GM23338 (cell line): ENCODE measurements at regions not wholly inside any gene's neighbourhood (a gene's known extent, or its start where the extent isn't known, plus 50 kb on each side); places are given as distances from the start of the nearest gene placed in this dataset.

ENCODE experiments used
- ATAC-seq: fragments of 200-7000 bp; cut with Tn5 transposase; 3 replicates; pipeline ENCODE4 v1.9.1; 2020
- DNase-seq: peaks from one replicate; pipeline ENCODE4 v3.0.0-alpha.2; 2015; ENCODE audit warnings: low spot score
- H2AFZ ChIP-seq: fragments of 200-600 bp; sonication (generic); 2 replicates; pipeline ENCODE4 v1.8.0; 2016; ENCODE audit warnings: antibody characterized with exemption, mild to moderate bottlenecking, moderate library complexity
- H3F3A ChIP-seq: fragments of 200-600 bp; sonication (generic); replicated peaks from 2 replicates; pipeline ENCODE4 v1.8.0; 2017; ENCODE audit warnings: antibody characterized with exemption, mixed run types, low read depth
- H3K27ac ChIP-seq: fragments of 200-600 bp; sonication (generic); 2 replicates; pipeline ENCODE4 v1.6.1; 2016; ENCODE audit warnings: low read depth
- H3K27me3 ChIP-seq: fragments of 200-600 bp; sonication (generic); 2 replicates; pipeline ENCODE4 v1.8.0; 2016; ENCODE audit warnings: mild to moderate bottlenecking, mixed run types, moderate library complexity; ENCODE audit not compliant: insufficient read depth
- H3K36me3 ChIP-seq: fragments of 200-600 bp; sonication (generic); 2 replicates; pipeline ENCODE4 v1.8.0; 2016; ENCODE audit warnings: mild to moderate bottlenecking; ENCODE audit not compliant: insufficient read depth
- H3K4me1 ChIP-seq: fragments of 200-600 bp; sonication (generic); 2 replicates; pipeline ENCODE4 v1.8.0; 2016; ENCODE audit warnings: mild to moderate bottlenecking, moderate library complexity; ENCODE audit not compliant: insufficient read depth
- H3K4me2 ChIP-seq: fragments of 200-600 bp; sonication (generic); 2 replicates; pipeline ENCODE4 v1.7.1; 2017; ENCODE audit warnings: mixed run types
- H3K4me3 ChIP-seq: fragments of 200-600 bp; sonication (generic); 2 replicates; pipeline ENCODE4 v1.6.1; 2016; ENCODE audit warnings: mixed run types
- H3K79me2 ChIP-seq: fragments of 200-600 bp; sonication (generic); replicated peaks from 2 replicates; pipeline ENCODE4 v1.8.0; 2017; ENCODE audit warnings: mild to moderate bottlenecking; ENCODE audit not compliant: insufficient read depth
- H3K9me2 ChIP-seq: fragments of 200-600 bp; sonication (generic); 2 replicates; pipeline ENCODE4 v1.8.0; 2017; ENCODE audit not compliant: insufficient read depth
- H4K20me1 ChIP-seq: fragments of 200-600 bp; sonication (generic); replicated peaks from 2 replicates; pipeline ENCODE4 v1.8.0; 2017; ENCODE audit warnings: mild to moderate bottlenecking; ENCODE audit not compliant: insufficient read depth
- H3K27ac Mint-ChIP-seq: 2 replicates; pipeline ENCODE4 v1.8.0; 2020; ENCODE audit warnings: inconsistent platforms, mild to moderate bottlenecking, moderate library complexity, mixed read lengths
- H3K27me3 Mint-ChIP-seq: 3 replicates; pipeline ENCODE4 v1.8.0; 2022; ENCODE audit warnings: low read depth, mild to moderate bottlenecking, moderate library complexity, mixed read lengths, inconsistent platforms; ENCODE audit not compliant: insufficient read depth, poor library complexity
- H3K36me3 Mint-ChIP-seq: 3 replicates; pipeline ENCODE4 v1.8.0; 2021; ENCODE audit warnings: low read depth, mild to moderate bottlenecking, inconsistent platforms, moderate library complexity, mixed read lengths
- H3K4me1 Mint-ChIP-seq: 3 replicates; pipeline ENCODE4 v1.8.0; 2020; ENCODE audit warnings: mild to moderate bottlenecking, inconsistent platforms, mixed read lengths
- H3K4me3 Mint-ChIP-seq: 3 replicates; pipeline ENCODE4 v1.8.0; 2021; ENCODE audit warnings: moderate library complexity, mild to moderate bottlenecking, inconsistent platforms, mixed read lengths
- H3K9me3 Mint-ChIP-seq: 3 replicates; pipeline ENCODE4 v1.8.0; 2020; ENCODE audit warnings: moderate library complexity, mild to moderate bottlenecking, inconsistent platforms, mixed read lengths
- CREB1 ChIP-seq: fragments of 250-450 bp; sonication (Bioruptor Pico); IDR thresholded peaks from 2 replicates; pipeline ENCODE4 v1.5.0; 2020; ENCODE audit warnings: low read depth, mild to moderate bottlenecking, moderate library complexity
- CTCF ChIP-seq, 2 experiments: fragments of 200-600 bp in 1 of 2; sonication (generic) in 1 of 2; conservative IDR thresholded peaks; 2 replicates each; pipeline versions ENCODE4 v1.5.1 to v1.6.1; 2016 to 2017; ENCODE audit warnings: antibody characterized with exemption in 2 of 2, low read depth in 2 of 2, mild to moderate bottlenecking in 2 of 2, moderate library complexity in 1 of 2
- EZH2 ChIP-seq: fragments of 200-600 bp; sonication (generic); IDR thresholded peaks from one replicate; pipeline ENCODE4 v1.8.0; 2017; ENCODE audit warnings: antibody characterized with exemption, mild to moderate bottlenecking, low read depth; ENCODE audit not compliant: unreplicated experiment
- EZH2phosphoT487 ChIP-seq: fragments of 200-600 bp; sonication (generic); IDR thresholded peaks from one replicate; pipeline ENCODE4 v1.8.1; 2018; ENCODE audit warnings: antibody characterized with exemption; ENCODE audit not compliant: unreplicated experiment
- JUNB ChIP-seq: IDR thresholded peaks from one replicate; pipeline ENCODE4 v1.6.1; 2016; ENCODE audit warnings: antibody characterized with exemption; ENCODE audit not compliant: unreplicated experiment
- NANOG ChIP-seq: IDR thresholded peaks from 2 replicates; pipeline ENCODE4 v1.6.1; 2016; ENCODE audit warnings: antibody characterized with exemption, borderline replicate concordance
- POLR2AphosphoS5 ChIP-seq: IDR thresholded peaks from 2 replicates; pipeline ENCODE4 v1.6.1; 2016; ENCODE audit warnings: antibody characterized with exemption, low read depth
- STAT1 ChIP-seq: IDR thresholded peaks from one replicate; pipeline ENCODE4 v1.6.1; 2016; ENCODE audit warnings: antibody characterized with exemption; ENCODE audit not compliant: unreplicated experiment
- ZNF114 ChIP-seq: fragments of 250-450 bp; sonication (Bioruptor Pico); IDR thresholded peaks from 2 replicates; pipeline ENCODE4 v1.5.0; 2020; ENCODE audit warnings: mild to moderate bottlenecking, moderate library complexity
- ZNF331 ChIP-seq: fragments of 250-450 bp; sonication (Bioruptor Pico); IDR thresholded peaks from 2 replicates; pipeline ENCODE4 v1.5.0; 2020; ENCODE audit warnings: low read depth, mild to moderate bottlenecking, moderate library complexity
- ZNF462 ChIP-seq: fragments of 250-450 bp; sonication (Bioruptor Pico); IDR thresholded peaks from 2 replicates; pipeline ENCODE4 v1.5.0; 2020; ENCODE audit warnings: mild to moderate bottlenecking, moderate library complexity
- TF ChIP-seq, protein P1 (sequence below): IDR thresholded peaks from 2 replicates; pipeline ENCODE4 v1.6.1; 2016; ENCODE audit warnings: antibody characterized with exemption
- TF ChIP-seq, protein P2 (sequence below): IDR thresholded peaks from one replicate; pipeline ENCODE4 v1.6.1; 2018; ENCODE audit warnings: antibody characterized with exemption; ENCODE audit not compliant: unreplicated experiment

GRCh38 chr20:22866812-22867341 lies 168.2 kb upstream of the SSTR4 start:
- H3K27me3 ChIP-seq = no peaks in the 10 kb centered on the region
- H3K4me3 ChIP-seq = no peak overlapping the region
- no peak overlapping the region for H3K4me3 Mint-ChIP-seq
- H3K4me1 Mint-ChIP-seq = no peaks in the 10 kb centered on the region; the same call in 1 of the 3 replicates
- H3K27ac ChIP-seq = no peak overlapping the region
- H3K27ac Mint-ChIP-seq = no peak overlapping the region
- no peaks in the 10 kb centered on the region for H3K9me3 Mint-ChIP-seq
- no peaks in the 10 kb centered on the region for H3K36me3 ChIP-seq
- no peaks in the 10 kb centered on the region for H3K9me2 ChIP-seq
- H3K27me3 Mint-ChIP-seq = peaks cover 1% of the 10 kb centered on the region
- H4K20me1 ChIP-seq = no peaks in the 10 kb centered on the region
- ATAC-seq (no peak), DNase-seq (no peak)
- TF ChIP-seq POLR2AphosphoS5 (no peak), ZNF331 (no peak), EZH2 (no peak), NANOG (no peak), CREB1 (CRISPR knock-in tag) (no peak), ZNF114 (CRISPR knock-in tag) (no peak), EZH2phosphoT487 (no peak), STAT1 (no peak), JUNB (no peak), ZNF462 (CRISPR knock-in tag) (no peak), CTCF (conservative IDR thresholded peaks at IDR 0.05; ENCODE audit: low read depth in 2 of 2) (no peak)
- TF ChIP-seq, protein P1, sequence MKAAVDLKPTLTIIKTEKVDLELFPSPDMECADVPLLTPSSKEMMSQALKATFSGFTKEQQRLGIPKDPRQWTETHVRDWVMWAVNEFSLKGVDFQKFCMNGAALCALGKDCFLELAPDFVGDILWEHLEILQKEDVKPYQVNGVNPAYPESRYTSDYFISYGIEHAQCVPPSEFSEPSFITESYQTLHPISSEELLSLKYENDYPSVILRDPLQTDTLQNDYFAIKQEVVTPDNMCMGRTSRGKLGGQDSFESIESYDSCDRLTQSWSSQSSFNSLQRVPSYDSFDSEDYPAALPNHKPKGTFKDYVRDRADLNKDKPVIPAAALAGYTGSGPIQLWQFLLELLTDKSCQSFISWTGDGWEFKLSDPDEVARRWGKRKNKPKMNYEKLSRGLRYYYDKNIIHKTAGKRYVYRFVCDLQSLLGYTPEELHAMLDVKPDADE = no peak
- TF ChIP-seq, protein P2, sequence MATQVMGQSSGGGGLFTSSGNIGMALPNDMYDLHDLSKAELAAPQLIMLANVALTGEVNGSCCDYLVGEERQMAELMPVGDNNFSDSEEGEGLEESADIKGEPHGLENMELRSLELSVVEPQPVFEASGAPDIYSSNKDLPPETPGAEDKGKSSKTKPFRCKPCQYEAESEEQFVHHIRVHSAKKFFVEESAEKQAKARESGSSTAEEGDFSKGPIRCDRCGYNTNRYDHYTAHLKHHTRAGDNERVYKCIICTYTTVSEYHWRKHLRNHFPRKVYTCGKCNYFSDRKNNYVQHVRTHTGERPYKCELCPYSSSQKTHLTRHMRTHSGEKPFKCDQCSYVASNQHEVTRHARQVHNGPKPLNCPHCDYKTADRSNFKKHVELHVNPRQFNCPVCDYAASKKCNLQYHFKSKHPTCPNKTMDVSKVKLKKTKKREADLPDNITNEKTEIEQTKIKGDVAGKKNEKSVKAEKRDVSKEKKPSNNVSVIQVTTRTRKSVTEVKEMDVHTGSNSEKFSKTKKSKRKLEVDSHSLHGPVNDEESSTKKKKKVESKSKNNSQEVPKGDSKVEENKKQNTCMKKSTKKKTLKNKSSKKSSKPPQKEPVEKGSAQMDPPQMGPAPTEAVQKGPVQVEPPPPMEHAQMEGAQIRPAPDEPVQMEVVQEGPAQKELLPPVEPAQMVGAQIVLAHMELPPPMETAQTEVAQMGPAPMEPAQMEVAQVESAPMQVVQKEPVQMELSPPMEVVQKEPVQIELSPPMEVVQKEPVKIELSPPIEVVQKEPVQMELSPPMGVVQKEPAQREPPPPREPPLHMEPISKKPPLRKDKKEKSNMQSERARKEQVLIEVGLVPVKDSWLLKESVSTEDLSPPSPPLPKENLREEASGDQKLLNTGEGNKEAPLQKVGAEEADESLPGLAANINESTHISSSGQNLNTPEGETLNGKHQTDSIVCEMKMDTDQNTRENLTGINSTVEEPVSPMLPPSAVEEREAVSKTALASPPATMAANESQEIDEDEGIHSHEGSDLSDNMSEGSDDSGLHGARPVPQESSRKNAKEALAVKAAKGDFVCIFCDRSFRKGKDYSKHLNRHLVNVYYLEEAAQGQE = no peak
- no peaks in the 10 kb centered on the region for H3K36me3 Mint-ChIP-seq
- no peaks in the 10 kb centered on the region for H3K79me2 ChIP-seq
- H2AFZ ChIP-seq = peak overlapping the region; percentile 83; the same call in 1 of the 2 replicates
- H3K4me2 ChIP-seq = no peak overlapping the region
- no peaks in the 10 kb centered on the region for H3K4me1 ChIP-seq
- no peaks in the 10 kb centered on the region for H3F3A ChIP-seq
